IMR-90 (cell line): ENCODE measurements at regions not wholly inside any gene's neighbourhood (a gene's known extent, or its start where the extent isn't known, plus 50 kb on each side); places are given as distances from the start of the nearest gene placed in this dataset.

Source experiments
- ATAC-seq: fragments of 200-7000 bp; cut with Tn5 transposase; 2 replicates; pipeline ENCODE4 v1.9.1; 2020; ENCODE audit warnings: low read depth, mild to moderate bottlenecking, moderate library complexity
- BruUV-seq: library from RNA; stranded (reverse); fragments of 400-500 nt; replicated peaks from 2 replicates; lab custom pipeline; 2021; lab: Mats Ljungman, UMichigan
- CTCF ChIA-PET: fragments of 300-600 bp; formaldehyde crosslinking; extraction: SDS; loops from one replicate; lab custom pipeline; 2021; ENCODE audit warnings: antibody characterized with exemption; lab: Yijun Ruan, JAX
- POLR2A ChIA-PET: fragments of 300-600 bp; sonication (Branson Sonifier 250); formaldehyde crosslinking; loops from one replicate; lab custom pipeline; 2022; ENCODE audit warnings: antibody characterized with exemption; ENCODE audit not compliant: unreplicated experiment; lab: Charles Lee
- DNase-seq: peaks from one replicate; pipeline ENCODE4 v3.0.0; 2013
- H2AFZ ChIP-seq: replicated peaks from 2 replicates; pipeline ENCODE3; 2013; ENCODE audit warnings: low read length, mild to moderate bottlenecking; ENCODE audit not compliant: poor library complexity
- H2AK5ac ChIP-seq: 2 replicates; pipeline ENCODE4 v1.6.1; 2013; ENCODE audit warnings: low read depth, low read length, inconsistent platforms
- H2AK9ac ChIP-seq: replicated peaks from 2 replicates; pipeline ENCODE3; 2013; ENCODE audit warnings: mild to moderate bottlenecking, low read depth, low read length, moderate library complexity; ENCODE audit not compliant: poor library complexity
- H2BK120ac ChIP-seq: 2 replicates; pipeline ENCODE4 v1.6.1; 2013; ENCODE audit warnings: low read depth, low read length, inconsistent platforms
- H2BK15ac ChIP-seq: 3 replicates; pipeline ENCODE4 v1.6.1; 2013; ENCODE audit warnings: low read depth, low read length, inconsistent platforms
- H2BK20ac ChIP-seq: 2 replicates; pipeline ENCODE4 v1.6.1; 2013; ENCODE audit warnings: low read depth, mild to moderate bottlenecking, inconsistent platforms, low read length, moderate library complexity
- H2BK5ac ChIP-seq: 2 replicates; pipeline ENCODE4 v1.6.1; 2013; ENCODE audit warnings: mild to moderate bottlenecking, low read depth, low read length, inconsistent platforms; ENCODE audit not compliant: poor library complexity, severe bottlenecking
- H3K14ac ChIP-seq: replicated peaks from 2 replicates; pipeline ENCODE4 v1.6.1; 2013; ENCODE audit warnings: low read depth, low read length, inconsistent platforms
- H3K18ac ChIP-seq: 2 replicates; pipeline ENCODE4 v1.6.1; 2013; ENCODE audit warnings: low read depth, low read length, control low read depth
- H3K23ac ChIP-seq: 2 replicates; pipeline ENCODE4 v1.6.1; 2013; ENCODE audit warnings: low read depth, low read length, inconsistent platforms
- H3K27ac ChIP-seq: 2 replicates; pipeline ENCODE4 v1.5.1; 2013; ENCODE audit warnings: mild to moderate bottlenecking, control low read depth, low read length; ENCODE audit not compliant: insufficient read depth
- H3K27me3 ChIP-seq: 2 replicates; pipeline ENCODE4 v1.6.1; 2013; ENCODE audit warnings: low read length; ENCODE audit not compliant: control insufficient read depth, insufficient read depth
- H3K36me3 ChIP-seq: 2 replicates; pipeline ENCODE4 v1.6.1; 2013; ENCODE audit warnings: low read length, mixed read lengths; ENCODE audit not compliant: control insufficient read depth, insufficient read depth
- H3K4ac ChIP-seq: 2 replicates; pipeline ENCODE4 v1.6.1; 2013; ENCODE audit warnings: low read depth, low read length, inconsistent platforms
- H3K4me1 ChIP-seq: 2 replicates; pipeline ENCODE4 v1.6.1; 2013; ENCODE audit warnings: low read length, mixed read lengths; ENCODE audit not compliant: control insufficient read depth, insufficient read depth
- H3K4me2 ChIP-seq: 2 replicates; pipeline ENCODE4 v1.6.1; 2013; ENCODE audit warnings: low read depth, mild to moderate bottlenecking, control low read depth, low read length, moderate library complexity
- H3K4me3 ChIP-seq: 2 replicates; pipeline ENCODE4 v1.5.1; 2013; ENCODE audit warnings: low read depth, mild to moderate bottlenecking, control low read depth, low read length, moderate library complexity; ENCODE audit not compliant: insufficient read depth
- H3K56ac ChIP-seq: 2 replicates; pipeline ENCODE4 v1.6.1; 2013; ENCODE audit warnings: low read length, inconsistent platforms; ENCODE audit not compliant: insufficient read depth; ENCODE audit errors: extremely low read depth
- H3K79me1 ChIP-seq, 2 experiments: 2 replicates each; pipeline ENCODE4 v1.6.1; 2013; ENCODE audit warnings: low read length in 2 of 2, inconsistent platforms in 1 of 2, low read depth in 1 of 2
- H3K9ac ChIP-seq: 2 replicates; pipeline ENCODE4 v1.6.1; 2013; ENCODE audit warnings: low read depth, low read length, control low read depth
- H3K9me1 ChIP-seq: 2 replicates; pipeline ENCODE4 v1.6.1; 2013; ENCODE audit warnings: low read length, inconsistent platforms; ENCODE audit not compliant: insufficient read depth
- H3K9me3 ChIP-seq: 2 replicates; pipeline ENCODE4 v1.6.1; 2013; ENCODE audit warnings: low read length; ENCODE audit not compliant: control insufficient read depth, insufficient read depth
- H4K20me1 ChIP-seq: 2 replicates; pipeline ENCODE4 v1.6.1; 2013; ENCODE audit warnings: low read length, inconsistent platforms; ENCODE audit not compliant: insufficient read depth
- H4K5ac ChIP-seq: 2 replicates; pipeline ENCODE4 v1.6.1; 2013; ENCODE audit warnings: mild to moderate bottlenecking, low read depth, low read length, control low read depth
- H4K8ac ChIP-seq, 2 experiments: 2 replicates each; pipeline ENCODE4 v1.6.1; 2013; ENCODE audit warnings: low read depth in 2 of 2, low read length in 2 of 2, control low read depth in 1 of 2, inconsistent platforms in 1 of 2
- H4K91ac ChIP-seq: 2 replicates; pipeline ENCODE4 v1.6.1; 2013; ENCODE audit warnings: low read depth, low read length, inconsistent platforms; ENCODE audit not compliant: insufficient read depth
- BHLHE40 ChIP-seq: fragments of 150-350 bp; IDR thresholded peaks from 2 replicates; pipeline ENCODE4 v1.6.1; 2016; ENCODE audit warnings: mild to moderate bottlenecking, low read depth, low read length
- CEBPB ChIP-seq: IDR thresholded peaks from 2 replicates; pipeline ENCODE4 v1.6.1; 2012; ENCODE audit warnings: low read depth, low read length, improper control_type of control experiment
- CHD1 ChIP-seq: IDR thresholded peaks from 2 replicates; pipeline ENCODE4 v1.6.1; 2012; ENCODE audit warnings: low read depth, low read length, improper control_type of control experiment
- FOS ChIP-seq: fragments of 150-350 bp; IDR thresholded peaks from 2 replicates; pipeline ENCODE4 v1.6.1; 2016; ENCODE audit warnings: low read depth, low read length
- MAFK ChIP-seq: IDR thresholded peaks from 2 replicates; pipeline ENCODE4 v1.6.1; 2012; ENCODE audit warnings: low read depth, low read length, improper control_type of control experiment
- MAZ ChIP-seq: IDR thresholded peaks from 2 replicates; pipeline ENCODE4 v1.6.1; 2012; ENCODE audit warnings: low read depth, mild to moderate bottlenecking, low read length, improper control_type of control experiment, moderate library complexity, borderline replicate concordance
- MXI1 ChIP-seq: IDR thresholded peaks from 2 replicates; pipeline ENCODE4 v1.6.1; 2012; ENCODE audit warnings: low read depth, mild to moderate bottlenecking, low read length, moderate library complexity, borderline replicate concordance
- NFE2L2 ChIP-seq: fragments of 150-350 bp; IDR thresholded peaks from 2 replicates; pipeline ENCODE4 v1.6.1; 2016; ENCODE audit warnings: low read depth, mild to moderate bottlenecking, low read length
- POLR2A ChIP-seq: IDR thresholded peaks from 2 replicates; pipeline ENCODE4 v1.6.1; 2012; ENCODE audit warnings: mild to moderate bottlenecking, low read depth, low read length
- RAD21 ChIP-seq: IDR thresholded peaks from 2 replicates; pipeline ENCODE4 v1.6.1; 2012; ENCODE audit warnings: low read length, improper control_type of control experiment
- RCOR1 ChIP-seq: IDR thresholded peaks from 2 replicates; pipeline ENCODE4 v1.6.1; 2012; ENCODE audit warnings: mild to moderate bottlenecking, low read length, improper control_type of control experiment; ENCODE audit not compliant: insufficient replicate concordance
- RFX5 ChIP-seq: IDR thresholded peaks from 2 replicates; pipeline ENCODE4 v1.8.0; 2012; ENCODE audit warnings: low read depth, mild to moderate bottlenecking, low read length, moderate library complexity
- SMC3 ChIP-seq: fragments of 150-350 bp; IDR thresholded peaks from 2 replicates; pipeline ENCODE4 v1.6.1; 2016; ENCODE audit warnings: low read depth, mild to moderate bottlenecking, antibody characterized with exemption, low read length, moderate library complexity
- dilution Hi-C: fragments of 300-500 bp; cut with HindIII; formaldehyde crosslinking; loops from one replicate; pipeline ENCODE4 v1.14.3; 2018; ENCODE audit warnings: low sequenced_read_pairs; ENCODE audit not compliant: unreplicated experiment
- in situ Hi-C: fragments of 300-500 bp; cut with MboI; formaldehyde crosslinking; loops from 3 replicates; pipeline ENCODE4 v1.14.3; 2019; ENCODE audit warnings: low sequenced_read_pairs, inconsistent platforms, mixed read lengths
- intact Hi-C: fragments of 100-400 bp; cut with micrococcal nuclease; formaldehyde crosslinking; loops from 2 replicates; pipeline ENCODE4 v1.10.0; 2022
- TF ChIP-seq, protein P1 (sequence below): fragments of 150-350 bp; IDR thresholded peaks from 2 replicates; pipeline ENCODE4 v1.6.1; 2016; ENCODE audit warnings: low read depth, mild to moderate bottlenecking, low read length, moderate library complexity, borderline replicate concordance

GRCh38 chr11:50102916-50103315 lies 70.2 kb downstream of the OR4C45 start:
- Histone ChIP-seq H3K18ac (no peak overlapping the region), H4K91ac (no peak overlapping the region), H4K8ac (no peak overlapping the region), H3K4me1 (no peaks in the 10 kb centered on the region), H3K23ac (no peak overlapping the region), H3K36me3 (no peaks in the 10 kb centered on the region), H4K5ac (no peak overlapping the region), H2AFZ (no peak overlapping the region), H2BK15ac (no peak overlapping the region), H3K4me2 (no peak overlapping the region), H3K79me1 (no peaks in the 10 kb centered on the region), H2AK9ac (no peak overlapping the region), H4K20me1 (no peaks in the 10 kb centered on the region), H2BK5ac (no peak overlapping the region), H3K9me1 (no peaks in the 10 kb centered on the region), H3K4ac (no peak overlapping the region), H2BK120ac (no peak overlapping the region), H3K4me3 (no peak overlapping the region), H3K56ac (no peak overlapping the region), H3K27me3 (no peaks in the 10 kb centered on the region), H3K9ac (no peak overlapping the region), H3K9me3 (peaks cover 15% of the 10 kb centered on the region), H2BK20ac (no peak overlapping the region), H3K27ac (no peak overlapping the region), H3K14ac (no peak overlapping the region), H2AK5ac (no peak overlapping the region)
- DNase-seq, result no peak
- CTCF ChIA-PET, result no interaction called here
- POLR2A ChIA-PET, result no interaction called here
- ATAC-seq, result no peak
- no TSS peak for BruUV-seq
- TF ChIP-seq MAZ, result no peak
- TF ChIP-seq MAFK, result no peak
- TF ChIP-seq NFE2L2, result no peak
- TF ChIP-seq, protein P1, sequence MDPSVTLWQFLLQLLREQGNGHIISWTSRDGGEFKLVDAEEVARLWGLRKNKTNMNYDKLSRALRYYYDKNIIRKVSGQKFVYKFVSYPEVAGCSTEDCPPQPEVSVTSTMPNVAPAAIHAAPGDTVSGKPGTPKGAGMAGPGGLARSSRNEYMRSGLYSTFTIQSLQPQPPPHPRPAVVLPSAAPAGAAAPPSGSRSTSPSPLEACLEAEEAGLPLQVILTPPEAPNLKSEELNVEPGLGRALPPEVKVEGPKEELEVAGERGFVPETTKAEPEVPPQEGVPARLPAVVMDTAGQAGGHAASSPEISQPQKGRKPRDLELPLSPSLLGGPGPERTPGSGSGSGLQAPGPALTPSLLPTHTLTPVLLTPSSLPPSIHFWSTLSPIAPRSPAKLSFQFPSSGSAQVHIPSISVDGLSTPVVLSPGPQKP, result no peak
- no peak for TF ChIP-seq CHD1
- TF ChIP-seq RFX5, result no peak
- no peak for TF ChIP-seq BHLHE40
- no peak for TF ChIP-seq SMC3
- TF ChIP-seq RCOR1, result no peak
- TF ChIP-seq POLR2A, result no peak
- no peak for TF ChIP-seq MXI1
- TF ChIP-seq RAD21, result no peak
- TF ChIP-seq FOS, result no peak
- no peak for TF ChIP-seq CEBPB
- dilution Hi-C loops, result no loop called here
- in situ Hi-C loops, result no loop called here
- intact Hi-C loops, result no loop called here
